ENCODE measurements at regions not wholly inside any gene's neighbourhood (a gene's known extent, or its start where the extent isn't known, plus 50 kb on each side); places are given as distances from the start of the nearest gene placed in this dataset.

DNA sequence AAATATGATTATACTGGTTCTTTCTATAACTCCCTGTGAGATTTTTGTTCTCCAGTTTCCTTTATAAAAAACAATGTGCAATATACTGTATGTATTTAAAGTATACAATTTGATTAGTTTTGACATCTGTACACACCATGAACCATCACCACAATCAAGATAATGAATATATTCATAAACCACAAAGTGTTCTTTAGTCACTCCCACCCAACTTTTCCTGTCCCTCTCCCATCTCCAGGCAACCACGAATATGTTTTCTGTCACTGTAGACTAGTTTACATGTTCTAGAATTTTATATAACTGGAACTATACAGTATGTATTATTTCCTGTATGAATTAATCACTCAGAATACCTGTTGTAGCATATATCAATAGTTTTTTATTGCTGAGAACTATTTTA, 177.0 kb upstream of the MBNL1 start:
- TF ChIP-seq, protein P1, sequence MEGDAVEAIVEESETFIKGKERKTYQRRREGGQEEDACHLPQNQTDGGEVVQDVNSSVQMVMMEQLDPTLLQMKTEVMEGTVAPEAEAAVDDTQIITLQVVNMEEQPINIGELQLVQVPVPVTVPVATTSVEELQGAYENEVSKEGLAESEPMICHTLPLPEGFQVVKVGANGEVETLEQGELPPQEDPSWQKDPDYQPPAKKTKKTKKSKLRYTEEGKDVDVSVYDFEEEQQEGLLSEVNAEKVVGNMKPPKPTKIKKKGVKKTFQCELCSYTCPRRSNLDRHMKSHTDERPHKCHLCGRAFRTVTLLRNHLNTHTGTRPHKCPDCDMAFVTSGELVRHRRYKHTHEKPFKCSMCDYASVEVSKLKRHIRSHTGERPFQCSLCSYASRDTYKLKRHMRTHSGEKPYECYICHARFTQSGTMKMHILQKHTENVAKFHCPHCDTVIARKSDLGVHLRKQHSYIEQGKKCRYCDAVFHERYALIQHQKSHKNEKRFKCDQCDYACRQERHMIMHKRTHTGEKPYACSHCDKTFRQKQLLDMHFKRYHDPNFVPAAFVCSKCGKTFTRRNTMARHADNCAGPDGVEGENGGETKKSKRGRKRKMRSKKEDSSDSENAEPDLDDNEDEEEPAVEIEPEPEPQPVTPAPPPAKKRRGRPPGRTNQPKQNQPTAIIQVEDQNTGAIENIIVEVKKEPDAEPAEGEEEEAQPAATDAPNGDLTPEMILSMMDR (IDR thresholded peaks at IDR 0.05 in 8 of 11, conservative IDR thresholded peaks at IDR 0.05 in 3 of 11) = no peak
- TF ChIP-seq POLR2A (IDR thresholded peaks at IDR 0.05) = no peak
